ENCODE measurements at regions not wholly inside any gene's neighbourhood (a gene's known extent, or its start where the extent isn't known, plus 50 kb on each side); places are given as distances from the start of the nearest gene placed in this dataset.

GRCh38 chr22:22169923-22170322, 74.7 kb upstream of the VPREB1 start:
- TF ChIP-seq CTCF (conservative IDR thresholded peaks at IDR 0.05; ENCODE audit: low read depth, low read length): no peak
- TF ChIP-seq EZH2 (IDR thresholded peaks at IDR 0.05; ENCODE audit: borderline replicate concordance, low read depth, low read length, poor library complexity, severe bottlenecking): no peak

All from A673 (cell line).